Lower leg skin (tissue), 3 donors: ENCODE measurements at regions not wholly inside any gene's neighbourhood (a gene's known extent, or its start where the extent isn't known, plus 50 kb on each side); places are given as distances from the start of the nearest gene placed in this dataset.

Experiments used
- CTCF ChIP-seq, 3 donors: fragments of 450-650 bp; IDR thresholded peaks; one replicate each; pipeline ENCODE4 v1.5.1; 2016; ENCODE audit warnings: antibody characterized with exemption in 3 of 3, mild to moderate bottlenecking in 3 of 3, moderate library complexity in 2 of 3
- POLR2A ChIP-seq, 2 donors: fragments of 450-650 bp; IDR thresholded peaks; one replicate each; pipeline ENCODE4 v1.6.1; 2016 to 2017; ENCODE audit warnings: antibody characterized with exemption in 2 of 2, mild to moderate bottlenecking in 1 of 2, moderate library complexity in 1 of 2

GRCh38 chr2:88808652-88809051, 117.2 kb downstream of the RPIA start:
- TF ChIP-seq CTCF (IDR thresholded peaks at IDR 0.05): no peak
- no peak for TF ChIP-seq POLR2A (IDR thresholded peaks at IDR 0.05)
